PC-9 (cell line): ENCODE measurements at regions not wholly inside any gene's neighbourhood (a gene's known extent, or its start where the extent isn't known, plus 50 kb on each side); places are given as distances from the start of the nearest gene placed in this dataset.

Experiments used
- BruUV-seq: library from RNA; stranded (reverse); fragments of 400-500 nt; replicated peaks from 2 replicates; lab custom pipeline; 2021; lab: Mats Ljungman, UMichigan
- CTCF ChIA-PET: fragments of 300-600 bp; sonication (Branson Sonifier 250); formaldehyde crosslinking; loops from one replicate; lab custom pipeline; 2022; ENCODE audit warnings: antibody characterized with exemption; lab: Charles Lee
- POLR2A ChIA-PET: fragments of 300-600 bp; sonication (Branson Sonifier 250); formaldehyde crosslinking; loops from one replicate; lab custom pipeline; 2022; ENCODE audit warnings: antibody characterized with exemption; ENCODE audit not compliant: unreplicated experiment; lab: Charles Lee
- DNase-seq, 2 experiments: peaks; one replicate each; pipeline versions ENCODE4 v3.0.0 to v3.0.0-alpha.2; 2015 to 2022; ENCODE audit warnings: mixed read lengths in 1 of 2
- H2AFZ ChIP-seq: fragments of 200-600 bp; sonication (generic); 2 replicates; pipeline ENCODE4 v1.8.1; 2017; ENCODE audit warnings: antibody characterized with exemption
- H3F3A ChIP-seq: fragments of 200-600 bp; sonication (generic); 2 replicates; pipeline ENCODE4 v1.8.1; 2017; ENCODE audit warnings: antibody characterized with exemption, mild to moderate bottlenecking, low read depth; ENCODE audit not compliant: insufficient read depth
- H3K27ac ChIP-seq: fragments of 200-600 bp; sonication (generic); 2 replicates; pipeline ENCODE4 v1.6.1; 2016; ENCODE audit warnings: mixed run types
- H3K27me3 ChIP-seq: fragments of 200-600 bp; sonication (generic); 2 replicates; pipeline ENCODE4 v1.6.1; 2016; ENCODE audit warnings: low read depth, mixed run types; ENCODE audit not compliant: insufficient read depth
- H3K36me3 ChIP-seq: fragments of 200-600 bp; sonication (generic); 2 replicates; pipeline ENCODE4 v1.6.1; 2016; ENCODE audit warnings: low read depth, mixed run types
- H3K4me1 ChIP-seq: fragments of 200-600 bp; sonication (generic); replicated peaks from 2 replicates; pipeline ENCODE4 v1.6.1; 2016; ENCODE audit warnings: mixed run types; ENCODE audit not compliant: insufficient read depth
- H3K4me2 ChIP-seq: fragments of 200-600 bp; sonication (generic); 2 replicates; pipeline ENCODE4 v1.6.1; 2017; ENCODE audit warnings: mixed run types
- H3K4me3 ChIP-seq: fragments of 200-600 bp; sonication (generic); 2 replicates; pipeline ENCODE4 v1.6.1; 2016; ENCODE audit warnings: mixed run types
- H3K79me2 ChIP-seq: fragments of 200-600 bp; sonication (generic); 2 replicates; pipeline ENCODE4 v1.6.1; 2017; ENCODE audit warnings: low read depth, mixed run types
- H3K9me2 ChIP-seq: fragments of 200-600 bp; sonication (generic); 2 replicates; pipeline ENCODE4 v1.8.1; 2017; ENCODE audit warnings: mild to moderate bottlenecking; ENCODE audit not compliant: insufficient read depth
- H3K9me3 ChIP-seq: fragments of 200-600 bp; sonication (generic); 2 replicates; pipeline ENCODE4 v1.8.1; 2016; ENCODE audit warnings: low read depth; ENCODE audit not compliant: insufficient read depth
- H4K20me1 ChIP-seq: fragments of 200-600 bp; sonication (generic); 2 replicates; pipeline ENCODE4 v1.8.1; 2017; ENCODE audit not compliant: insufficient read depth
- CTCF ChIP-seq: fragments of 200-600 bp; sonication (generic); conservative IDR thresholded peaks from 2 replicates; pipeline ENCODE4 v1.6.1; 2017; ENCODE audit warnings: mixed run types, antibody characterized with exemption, mild to moderate bottlenecking, moderate library complexity
- EZH2 ChIP-seq: fragments of 200-600 bp; sonication (generic); IDR thresholded peaks from 2 replicates; pipeline ENCODE4 v1.8.0; 2017; ENCODE audit warnings: antibody characterized with exemption, low read depth
- intact Hi-C: fragments of 100-400 bp; cut with micrococcal nuclease; formaldehyde crosslinking; loops from one replicate; pipeline ENCODE4 v1.10.0; 2022; ENCODE audit not compliant: unreplicated experiment

- Histone ChIP-seq H3K36me3 (no peaks in the 10 kb centered on the region), H3K4me2 (no peak overlapping the region), H4K20me1 (no peaks in the 10 kb centered on the region), H3K9me2 (no peaks in the 10 kb centered on the region), H3K4me3 (no peak overlapping the region), H3K79me2 (no peaks in the 10 kb centered on the region), H3K27me3 (peaks cover 28% of the 10 kb centered on the region), H3K27ac (no peak overlapping the region), H3F3A (no peaks in the 10 kb centered on the region), H2AFZ (no peak overlapping the region), H3K9me3 (no peaks in the 10 kb centered on the region), H3K4me1 (no peaks in the 10 kb centered on the region)
- POLR2A ChIA-PET, result no interaction called here
- intact Hi-C loops, result no loop called here
- no TSS peak for BruUV-seq
- no peak for DNase-seq
- CTCF ChIA-PET, result no interaction called here
- TF ChIP-seq CTCF (no peak), EZH2 (no peak)
Measured at GRCh38 chr2:7121851-7122250, 204.6 kb downstream of the RNF144A start.

- H3K4me3 ChIP-seq, result no peak overlapping the region
- TF ChIP-seq CTCF, result no peak
- TF ChIP-seq EZH2, result no peak
- no peaks in the 10 kb centered on the region for H3K4me1 ChIP-seq
- no peaks in the 10 kb centered on the region for H3K36me3 ChIP-seq
- POLR2A ChIA-PET, result no interaction called here
- no peak overlapping the region for H3K4me2 ChIP-seq
- no peak overlapping the region for H3K27ac ChIP-seq
- peak in 1 of 2 experiments; percentile 22 for DNase-seq
- H2AFZ ChIP-seq, result no peak overlapping the region
- intact Hi-C loops, result no loop called here
- no peaks in the 10 kb centered on the region for H3F3A ChIP-seq
- no TSS peak for BruUV-seq
- H3K9me3 ChIP-seq, result no peaks in the 10 kb centered on the region
- H4K20me1 ChIP-seq, result no peaks in the 10 kb centered on the region
- no peaks in the 10 kb centered on the region for H3K9me2 ChIP-seq
- H3K27me3 ChIP-seq, result peaks cover 20% of the 10 kb centered on the region
- CTCF ChIA-PET, result no interaction called here
- H3K79me2 ChIP-seq, result no peaks in the 10 kb centered on the region
Measured at GRCh38 chr2:7127156-7127555, 209.9 kb downstream of the RNF144A start.

- ChIA-PET POLR2A (no interaction called here), CTCF (no interaction called here)
- Histone ChIP-seq H3K4me2 (no peak overlapping the region), H3K4me3 (no peak overlapping the region), H3K79me2 (no peaks in the 10 kb centered on the region), H4K20me1 (no peaks in the 10 kb centered on the region), H3K36me3 (no peaks in the 10 kb centered on the region), H3K27ac (no peak overlapping the region), H3K27me3 (peaks cover 18% of the 10 kb centered on the region), H3K9me3 (no peaks in the 10 kb centered on the region), H2AFZ (no peak overlapping the region), H3K4me1 (no peaks in the 10 kb centered on the region), H3K9me2 (no peaks in the 10 kb centered on the region), H3F3A (no peaks in the 10 kb centered on the region)
- intact Hi-C loops, result no loop called here
- no TSS peak for BruUV-seq
- no peak for DNase-seq
- TF ChIP-seq CTCF (no peak), EZH2 (no peak)
Measured at GRCh38 chr2:7127687-7128086, 210.5 kb downstream of the RNF144A start.
